Fibroblast of skin of left quadriceps (primary cell): ENCODE measurements at regions not wholly inside any gene's neighbourhood (a gene's known extent, or its start where the extent isn't known, plus 50 kb on each side); places are given as distances from the start of the nearest gene placed in this dataset.

ENCODE experiments used
- DNase-seq, 2 experiments: peaks; one replicate each; pipeline ENCODE4 v3.0.0-alpha.2; 2013; ENCODE audit warnings: low read depth in 2 of 2

DNA sequence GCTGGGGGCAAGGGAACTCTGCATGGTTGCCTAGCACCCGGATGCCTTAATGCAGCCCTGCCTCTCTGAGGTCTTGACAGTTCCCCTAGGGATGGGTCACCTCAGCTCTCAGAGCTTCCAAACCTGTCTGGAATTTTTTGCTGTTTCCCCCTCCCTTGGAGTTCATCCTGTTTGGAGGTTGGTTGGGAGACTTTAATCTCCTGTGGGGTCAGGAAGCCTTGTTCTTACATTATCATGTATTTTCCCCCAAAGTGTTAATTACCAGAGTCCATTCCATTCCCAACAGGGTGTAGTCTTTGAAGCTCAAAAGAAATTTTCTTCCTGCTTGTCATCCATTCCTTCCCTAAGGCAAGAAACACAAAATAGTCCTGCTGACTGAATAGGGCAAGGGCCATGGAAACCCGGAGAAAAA is 150.3 kb upstream of the SPRY4 start:
- no peak for DNase-seq

GRCh38 chr5:142474431-142475094 is 149.7 kb upstream of the SPRY4 start:
- DNase-seq: peak in 1 of 2 experiments; percentile 24

- no peak for DNase-seq
Observed at GRCh38 chr5:142473038-142473437, 148.2 kb upstream of the SPRY4 start.

- peak; percentile 65 to 66 for DNase-seq
Observed at GRCh38 chr5:142472306-142472951, 147.6 kb upstream of the SPRY4 start.

DNA sequence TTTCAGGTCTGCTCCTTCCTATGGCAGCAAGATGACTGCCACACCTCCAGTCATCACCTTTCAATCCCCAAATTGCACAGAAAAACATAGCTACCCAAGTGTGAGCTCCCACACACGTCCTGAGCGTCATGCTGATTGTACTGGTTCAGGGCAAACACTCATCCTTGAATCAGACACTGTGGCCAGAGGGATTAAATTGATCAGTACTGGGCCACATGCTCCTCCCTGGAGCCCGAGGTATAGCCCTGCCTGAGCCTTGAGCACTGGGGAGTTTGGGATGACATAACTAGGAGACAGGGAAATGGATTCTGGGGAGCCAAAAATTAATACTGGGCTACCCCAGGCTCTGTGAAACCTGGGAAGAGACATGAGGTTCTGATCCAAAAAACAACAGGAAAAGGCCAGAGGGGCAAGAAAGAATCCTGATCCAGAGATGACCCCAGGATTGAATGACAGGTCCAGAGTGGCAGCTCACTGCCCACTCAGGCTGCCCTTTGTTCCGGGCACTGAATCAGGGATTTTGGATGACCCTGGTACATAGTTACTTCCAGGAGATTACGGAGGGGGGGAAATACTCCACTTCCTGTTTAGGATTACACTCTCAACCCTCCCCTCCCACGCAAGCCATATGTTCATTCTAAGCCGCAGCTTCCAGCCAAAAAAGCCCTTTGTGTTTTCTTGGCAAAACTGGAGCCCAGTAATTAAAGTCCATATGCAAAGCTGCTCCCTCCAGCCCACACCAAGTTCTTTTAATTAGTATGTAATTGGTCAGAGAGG is 141.6 kb upstream of the SPRY4 start:
- DNase-seq: peak in 1 of 2 experiments; percentile 47

- DNase-seq: no peak
Observed at GRCh38 chr5:142465476-142465875, 140.7 kb upstream of the SPRY4 start.

- no peak for DNase-seq
Observed at GRCh38 chr5:142463904-142464303, 139.1 kb upstream of the SPRY4 start.

GRCh38 chr5:142461028-142461590 is 136.3 kb upstream of the SPRY4 start:
- no peak for DNase-seq

DNA sequence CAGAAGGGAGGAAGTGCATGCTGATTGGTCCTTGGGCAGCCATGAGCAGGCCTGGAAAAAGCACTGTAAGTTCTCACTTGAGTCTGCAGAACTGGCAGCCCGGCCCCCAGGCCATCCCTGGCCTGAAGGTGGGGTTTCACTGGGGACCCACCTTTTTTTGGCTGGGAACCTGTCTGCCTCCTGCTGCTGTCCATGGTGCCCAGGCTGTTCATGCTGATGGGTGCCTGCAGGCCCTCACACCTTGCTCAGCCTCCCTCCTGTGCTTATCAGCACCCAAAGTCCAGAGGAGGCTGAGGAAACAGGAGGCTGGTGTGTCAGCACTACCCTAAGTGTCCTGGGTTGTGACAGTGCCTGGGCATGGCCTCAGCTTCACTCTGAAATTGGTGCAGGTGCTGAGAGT is 134.4 kb upstream of the SPRY4 start:
- DNase-seq: no peak

GRCh38 chr5:142455856-142456255 is 131.0 kb upstream of the SPRY4 start:
- no peak for DNase-seq

DNA sequence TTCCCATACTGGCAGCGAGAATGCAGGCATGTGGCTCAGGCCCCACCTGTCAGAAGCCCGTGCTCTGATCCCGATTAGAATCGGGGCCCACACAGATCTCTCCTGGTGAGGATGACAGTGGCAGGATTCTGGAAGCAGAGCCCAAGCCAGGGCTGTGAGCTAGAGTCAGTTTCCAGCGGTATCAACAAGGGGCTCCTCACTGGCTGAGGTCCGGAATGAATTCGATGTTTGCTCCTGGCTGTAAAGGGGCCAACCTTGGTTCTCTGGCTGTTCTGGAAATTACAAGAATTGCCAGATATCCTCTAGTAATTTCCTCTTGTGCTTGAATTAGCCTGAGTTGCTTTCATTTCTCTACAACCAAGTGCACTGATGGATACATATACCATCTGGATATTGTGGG is 129.1 kb upstream of the SPRY4 start:
- DNase-seq: no peak

DNA sequence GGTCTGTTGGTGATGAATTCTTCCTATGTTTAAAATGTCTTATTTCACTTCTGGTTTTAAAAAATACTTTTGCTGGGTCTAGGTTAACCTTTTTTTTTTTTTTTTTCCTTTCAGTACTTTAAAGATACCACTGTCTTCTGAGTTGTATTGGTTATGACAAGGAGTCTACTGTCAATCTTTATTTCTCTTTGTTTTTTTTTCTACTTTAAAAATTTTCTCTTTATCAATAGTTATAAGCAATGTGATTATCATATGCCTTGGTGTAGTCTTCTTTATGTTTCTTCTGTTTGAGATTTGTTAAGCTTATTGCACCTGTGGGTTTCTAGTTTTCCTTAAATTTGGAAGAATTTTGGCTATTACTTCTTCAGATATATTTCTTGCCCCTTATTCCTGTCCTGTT is 125.6 kb upstream of the SPRY4 start:
- DNase-seq: no peak

- DNase-seq: no peak
Observed at GRCh38 chr5:142447887-142448286, 123.1 kb upstream of the SPRY4 start.

GRCh38 chr5:142446960-142447279 is 122.1 kb upstream of the SPRY4 start:
- no peak for DNase-seq

DNA sequence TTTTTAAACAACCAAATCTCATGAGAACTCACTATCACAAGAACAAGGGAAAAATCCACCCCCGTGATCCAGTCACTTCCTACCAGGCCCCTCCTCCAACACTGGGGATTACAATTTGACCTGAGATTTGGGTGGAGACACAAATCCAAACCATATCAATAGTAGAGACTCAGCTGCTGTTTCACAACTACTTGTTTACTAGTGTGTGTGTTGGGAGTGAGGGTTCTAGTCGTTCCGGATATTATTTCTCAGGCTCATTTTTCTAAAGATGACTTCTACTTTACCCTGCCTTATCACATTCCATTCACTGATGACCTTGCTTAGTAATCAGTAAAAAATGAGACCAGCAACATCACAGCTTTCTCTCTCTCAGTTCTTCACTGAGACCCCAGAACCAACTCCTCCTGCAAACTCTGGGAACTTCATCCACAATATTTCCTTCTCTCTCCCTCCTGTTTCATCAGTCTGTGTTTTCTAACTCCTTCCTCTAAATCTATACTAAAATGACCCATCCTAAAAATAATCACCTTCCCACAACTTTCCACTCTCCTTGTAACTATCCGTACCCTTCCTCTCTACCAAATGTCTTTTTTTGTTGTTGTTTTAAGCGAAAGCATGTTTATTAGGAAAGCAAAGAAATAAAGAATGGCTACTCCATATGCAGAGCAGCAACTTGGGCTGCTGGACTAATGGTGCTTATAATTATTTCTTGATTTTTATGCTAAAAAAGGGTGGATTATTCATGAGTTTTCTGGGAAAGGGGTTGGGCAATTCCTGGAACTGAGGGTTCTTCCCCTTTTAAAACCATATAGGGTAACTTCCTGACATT is 121.5 kb upstream of the SPRY4 start:
- peak; percentile 69 for DNase-seq

DNA sequence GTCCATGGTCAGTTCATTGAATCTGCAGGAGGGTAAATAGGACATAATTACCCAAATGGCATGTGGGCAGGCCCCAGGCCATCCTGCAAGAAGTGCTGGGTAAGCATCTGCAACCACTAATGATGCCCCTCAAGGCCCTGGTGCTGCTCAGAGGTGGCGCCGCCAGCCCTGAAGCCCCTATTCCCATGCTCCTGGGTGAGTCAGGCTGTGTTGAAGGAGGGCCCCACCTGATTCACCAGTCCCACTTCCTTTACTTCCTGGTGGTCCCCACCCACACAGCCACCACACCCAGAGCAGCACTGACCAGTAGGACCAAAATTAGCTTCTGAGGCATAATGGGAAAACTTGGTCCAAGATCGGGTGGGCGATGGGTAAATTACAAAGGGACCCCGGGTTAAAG is 120.4 kb upstream of the SPRY4 start:
- no peak for DNase-seq

DNA sequence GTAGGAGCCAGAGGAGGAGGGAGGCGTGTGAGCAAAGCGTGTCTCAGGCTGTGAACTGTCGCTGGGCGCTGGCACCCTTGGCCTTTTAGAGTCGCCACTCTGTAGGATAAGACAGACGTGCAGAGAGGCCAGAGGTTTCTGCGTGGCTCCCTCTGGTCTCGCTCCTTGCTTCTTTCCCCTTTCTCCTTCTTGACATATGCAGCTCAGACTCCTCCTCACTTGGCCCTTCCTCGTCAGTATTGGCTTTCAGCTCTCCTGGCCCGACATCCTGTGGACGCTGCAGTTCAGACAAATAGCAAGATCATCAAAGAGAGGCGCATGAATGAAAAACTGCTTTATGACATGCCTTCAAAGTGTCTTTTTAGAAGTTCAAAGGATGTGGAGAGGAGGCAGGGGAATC is 116.8 kb upstream of the SPRY4 start:
- no peak for DNase-seq

DNA sequence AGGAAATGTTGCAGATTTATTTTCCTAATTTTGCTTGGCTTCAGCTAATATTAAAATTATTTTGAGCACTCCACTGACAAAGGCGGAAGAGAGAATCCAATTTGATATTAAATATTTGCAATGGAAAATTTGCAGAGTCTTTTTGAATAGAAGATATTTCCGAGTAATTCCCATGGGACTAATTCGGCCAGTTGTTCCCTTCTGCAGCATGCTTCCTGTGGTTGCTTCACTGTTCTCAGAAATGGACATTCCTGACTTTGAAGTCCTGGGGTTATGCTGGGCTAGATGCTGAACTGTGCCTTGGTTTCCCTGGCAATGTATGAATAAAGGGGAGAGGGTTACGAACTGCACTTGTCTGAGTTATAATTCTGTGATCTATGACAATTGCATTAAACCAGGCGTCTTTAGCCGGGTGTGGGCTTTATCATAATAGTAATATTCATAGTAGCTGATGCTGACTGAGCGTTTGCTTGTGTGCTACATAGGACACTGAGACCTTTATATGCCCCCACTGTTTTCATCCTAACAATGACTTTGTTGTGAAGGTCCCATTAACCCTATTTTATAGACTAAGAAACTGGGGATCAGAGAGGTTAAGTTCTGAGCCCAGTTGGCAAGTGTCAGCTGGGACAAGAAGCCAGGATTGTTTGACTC is 114.5 kb upstream of the SPRY4 start:
- DNase-seq: no peak

GRCh38 chr5:142438573-142438972 is 113.8 kb upstream of the SPRY4 start:
- DNase-seq: no peak

GRCh38 chr5:142437563-142437962 is 112.7 kb upstream of the SPRY4 start:
- no peak for DNase-seq

- no peak for DNase-seq
Observed at GRCh38 chr5:142435410-142436115, 110.7 kb upstream of the SPRY4 start.
